ENCODE measurements at regions not wholly inside any gene's neighbourhood (a gene's known extent, or its start where the extent isn't known, plus 50 kb on each side); places are given as distances from the start of the nearest gene placed in this dataset.
A peak's percentile ranks its signal among the peaks of the same experiment; 100 is the strongest.
"Not testable (repeated sequence)": the region's sequence is repeated elsewhere in the genome, so short reads cannot be mapped to it uniquely, and the experiment has no call there.

GRCh38 chr2:176826984-176827668 lies 385.5 kb upstream of the HNRNPA3 start:
- no peak for DNase-seq

GRCh38 chr2:176830362-176830761 lies 382.2 kb upstream of the HNRNPA3 start:
- no peak for DNase-seq

GRCh38 chr2:176832086-176832485 lies 380.5 kb upstream of the HNRNPA3 start:
- DNase-seq, result no peak

GRCh38 chr2:176833671-176834070 lies 378.9 kb upstream of the HNRNPA3 start:
- no peak for DNase-seq

GRCh38 chr2:176834226-176834625 lies 378.4 kb upstream of the HNRNPA3 start:
- DNase-seq, result no peak

GRCh38 chr2:176843208-176843607 lies 369.4 kb upstream of the HNRNPA3 start:
- DNase-seq, result no peak

GRCh38 chr2:176844461-176844860 lies 368.1 kb upstream of the HNRNPA3 start:
- DNase-seq, result no peak

- DNase-seq, result no peak
Measured at GRCh38 chr2:176845718-176846117, 366.9 kb upstream of the HNRNPA3 start.

- no peak for DNase-seq
Measured at GRCh38 chr2:176847575-176847974, 365.0 kb upstream of the HNRNPA3 start.

- DNase-seq, result no peak
Measured at GRCh38 chr2:176848844-176849243, 363.8 kb upstream of the HNRNPA3 start.

- DNase-seq, result no peak
Measured at GRCh38 chr2:176851200-176851888, 361.2 kb upstream of the HNRNPA3 start.

- no peak for DNase-seq
Measured at GRCh38 chr2:176851889-176852483, 360.6 kb upstream of the HNRNPA3 start.

GRCh38 chr2:176852667-176853066 lies 359.9 kb upstream of the HNRNPA3 start:
- no peak for DNase-seq

GRCh38 chr2:176854062-176854461 lies 358.5 kb upstream of the HNRNPA3 start:
- no peak for DNase-seq

- no peak for DNase-seq
Measured at GRCh38 chr2:176854878-176855277, 357.7 kb upstream of the HNRNPA3 start.

GRCh38 chr2:176856683-176857082 lies 355.9 kb upstream of the HNRNPA3 start:
- DNase-seq, result no peak

- DNase-seq, result peak in 1 of 2 donors; percentile 7
Measured at GRCh38 chr2:176865336-176865735, 347.3 kb upstream of the HNRNPA3 start.

GRCh38 chr2:176872406-176872805 lies 340.2 kb upstream of the HNRNPA3 start:
- no peak for DNase-seq

- DNase-seq, result no peak
Measured at GRCh38 chr2:176873403-176873802, 339.2 kb upstream of the HNRNPA3 start.

GRCh38 chr2:176876493-176877103 lies 336.0 kb upstream of the HNRNPA3 start:
- DNase-seq, result no peak

- DNase-seq, result no peak
Measured at GRCh38 chr2:176879426-176879995, 333.1 kb upstream of the HNRNPA3 start.

- DNase-seq, result not testable (repeated sequence)
Measured at GRCh38 chr2:176882045-176882444, 330.5 kb upstream of the HNRNPA3 start.

GRCh38 chr2:176885001-176885643 lies 327.5 kb upstream of the HNRNPA3 start:
- no peak for DNase-seq

All from bone marrow (tissue), 2 donors.